GM06990 (cell line): ENCODE measurements at regions not wholly inside any gene's neighbourhood (a gene's known extent, or its start where the extent isn't known, plus 50 kb on each side); places are given as distances from the start of the nearest gene placed in this dataset.

Source experiments
- DNase-seq: peaks from one replicate; pipeline ENCODE4 v3.0.0-alpha.2; 2011; ENCODE audit not compliant: insufficient read length; ENCODE audit errors: extremely low read depth
- H3K27me3 ChIP-seq: replicated peaks from 2 replicates; pipeline ENCODE4 v1.6.0; 2011; ENCODE audit warnings: low read length; ENCODE audit not compliant: control insufficient read depth, insufficient read depth
- H3K36me3 ChIP-seq: 2 replicates; pipeline ENCODE4 v1.5.1; 2011; ENCODE audit warnings: low read length; ENCODE audit not compliant: control insufficient read depth, insufficient read depth
- H3K4me3 ChIP-seq: replicated peaks from 2 replicates; pipeline ENCODE4 v1.5.1; 2011; ENCODE audit warnings: low read depth, mild to moderate bottlenecking, control low read depth, low read length
- CTCF ChIP-seq: IDR thresholded peaks from 2 replicates; pipeline ENCODE4 v1.5.1; 2011; ENCODE audit warnings: low read length, control low read depth, mild to moderate bottlenecking, inconsistent platforms; ENCODE audit not compliant: insufficient read depth, poor library complexity, severe bottlenecking

DNA sequence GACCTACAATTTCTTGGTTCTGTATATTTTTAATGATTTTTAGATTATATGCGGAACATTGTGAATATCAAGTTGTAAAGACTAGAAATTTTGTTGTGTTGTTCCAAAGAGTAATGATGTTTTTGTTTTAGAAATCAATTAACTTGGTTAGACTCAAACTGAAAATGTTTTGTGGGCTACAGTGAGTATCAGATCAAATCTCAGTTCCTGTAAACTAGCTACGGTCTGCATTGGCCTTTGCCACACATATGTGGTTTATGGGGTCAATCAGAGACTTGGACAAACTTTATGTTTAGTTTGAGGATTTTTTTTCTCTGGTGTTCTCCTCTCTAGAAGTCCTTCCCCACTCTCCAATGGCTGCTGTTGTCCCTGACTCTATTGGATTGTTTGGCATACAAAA is 308.0 kb upstream of the THRB start:
- no peak for TF ChIP-seq CTCF
- peak; percentile 3 for DNase-seq
- no peaks in the 10 kb centered on the region for H3K27me3 ChIP-seq
- H3K36me3 ChIP-seq: no peaks in the 10 kb centered on the region
- H3K4me3 ChIP-seq: no peak overlapping the region

DNA sequence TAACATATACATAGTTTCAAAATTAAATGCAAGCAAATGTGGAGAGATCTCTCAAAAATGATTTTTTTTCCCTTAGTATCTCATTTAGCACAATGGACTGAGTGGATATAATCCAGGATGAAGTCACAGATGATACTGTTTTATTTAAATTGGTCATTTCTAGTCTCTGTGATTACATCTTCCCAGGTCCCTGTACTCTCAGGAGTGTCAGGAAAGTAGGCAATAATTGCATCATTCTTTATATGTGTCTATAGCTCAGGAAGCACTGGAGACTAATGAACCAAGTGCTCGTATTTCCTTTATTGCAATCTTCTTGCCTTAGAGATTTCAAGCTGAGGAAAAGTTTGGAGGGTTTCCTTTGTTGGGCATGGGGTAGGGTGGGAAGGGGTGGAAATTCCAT is 309.4 kb upstream of the THRB start:
- Histone ChIP-seq H3K4me3 (no peak overlapping the region), H3K36me3 (no peaks in the 10 kb centered on the region), H3K27me3 (no peaks in the 10 kb centered on the region)
- TF ChIP-seq CTCF: no peak
- DNase-seq: no peak

DNA sequence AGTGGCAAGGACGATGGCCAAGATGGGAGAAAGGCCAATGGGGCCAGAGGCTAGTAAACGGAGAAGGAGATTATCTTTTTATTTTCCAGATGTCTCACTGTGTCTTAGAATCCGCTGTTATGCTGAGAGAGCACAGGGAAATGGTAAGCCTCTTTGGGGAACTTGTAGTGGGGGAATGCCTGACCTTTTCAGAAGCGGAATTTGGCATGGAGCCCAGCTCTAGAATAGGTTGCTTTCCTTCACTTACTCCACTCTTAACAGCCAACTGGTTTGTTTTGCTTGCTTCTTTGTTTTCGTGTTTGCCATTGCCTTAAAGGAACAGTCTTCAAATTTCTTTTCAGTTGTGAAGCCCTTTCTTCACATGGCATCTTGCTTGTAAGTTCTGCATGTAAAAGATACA is 316.2 kb upstream of the THRB start:
- Histone ChIP-seq H3K27me3 (no peaks in the 10 kb centered on the region), H3K4me3 (no peak overlapping the region), H3K36me3 (no peaks in the 10 kb centered on the region)
- DNase-seq: no peak
- no peak for TF ChIP-seq CTCF

GRCh38 chr3:24812116-24812515 is 317.5 kb upstream of the THRB start:
- no peak overlapping the region for H3K4me3 ChIP-seq
- no peaks in the 10 kb centered on the region for H3K27me3 ChIP-seq
- no peaks in the 10 kb centered on the region for H3K36me3 ChIP-seq
- TF ChIP-seq CTCF: no peak
- no peak for DNase-seq

DNA sequence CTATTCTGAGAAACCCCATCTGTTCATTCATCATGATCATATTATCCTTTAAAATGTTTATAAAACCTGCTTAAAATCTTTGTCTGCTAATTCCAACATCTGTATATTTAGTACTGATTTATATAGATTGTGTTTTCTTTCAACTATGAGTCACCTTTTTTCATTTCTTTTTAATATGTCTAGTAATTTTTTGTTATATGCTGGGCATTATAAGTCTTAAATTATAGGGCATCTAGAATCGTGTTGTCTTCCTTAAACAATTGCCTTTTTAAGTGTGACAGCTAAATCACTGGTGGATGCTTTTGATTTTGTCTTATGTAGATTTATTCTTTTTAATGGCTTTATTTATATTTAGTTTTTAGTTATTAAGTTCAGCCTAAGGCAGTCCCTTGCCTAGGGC is 323.4 kb upstream of the THRB start:
- TF ChIP-seq CTCF: no peak
- Histone ChIP-seq H3K27me3 (no peaks in the 10 kb centered on the region), H3K36me3 (no peaks in the 10 kb centered on the region), H3K4me3 (no peak overlapping the region)
- DNase-seq: no peak

DNA sequence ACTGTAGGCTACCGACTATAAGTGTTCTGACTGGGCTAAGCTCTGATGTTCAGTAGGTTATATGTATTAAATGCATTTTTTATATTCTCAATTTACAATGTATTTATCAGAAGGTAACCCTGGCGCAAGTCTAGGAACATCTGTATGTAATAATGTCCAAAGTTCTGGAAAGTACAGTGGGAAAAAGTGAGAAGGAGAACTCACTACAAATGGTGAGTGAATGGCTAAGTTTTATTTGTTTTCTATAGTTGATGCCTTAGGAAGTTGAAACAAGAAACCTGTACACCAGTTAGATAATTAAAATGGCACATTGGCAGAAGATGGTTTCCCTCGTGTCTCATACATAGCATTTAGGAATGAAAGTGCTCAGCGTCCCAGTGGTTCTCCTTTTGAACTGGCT is 333.4 kb upstream of the THRB start:
- TF ChIP-seq CTCF: no peak
- Histone ChIP-seq H3K36me3 (no peaks in the 10 kb centered on the region), H3K4me3 (no peak overlapping the region), H3K27me3 (no peaks in the 10 kb centered on the region)
- no peak for DNase-seq
